GM12892 (cell line): ENCODE measurements at regions not wholly inside any gene's neighbourhood (a gene's known extent, or its start where the extent isn't known, plus 50 kb on each side); places are given as distances from the start of the nearest gene placed in this dataset.

Source experiments
- POLR2A ChIP-seq: IDR thresholded peaks from 2 replicates; pipeline ENCODE4 v1.6.1; 2011; ENCODE audit warnings: low read depth, low read length, control low read depth
- POLR2AphosphoS5 ChIP-seq: IDR thresholded peaks from 2 replicates; pipeline ENCODE4 v1.6.1; 2011; ENCODE audit warnings: low read depth, low read length, control low read depth
- TAF1 ChIP-seq: IDR thresholded peaks from 2 replicates; pipeline ENCODE4 v1.6.1; 2011; ENCODE audit warnings: low read depth, mild to moderate bottlenecking, control low read depth, low read length, borderline replicate concordance

GRCh38 chr7:149681274-149681673 lies 92.1 kb downstream of the ZNF467 start:
- no peak for TF ChIP-seq POLR2A
- no peak for TF ChIP-seq TAF1
- TF ChIP-seq POLR2AphosphoS5, result no peak
